Mesothelial cell of epicardium (in vitro differentiated cells): ENCODE measurements at regions not wholly inside any gene's neighbourhood (a gene's known extent, or its start where the extent isn't known, plus 50 kb on each side); places are given as distances from the start of the nearest gene placed in this dataset.

ENCODE experiments used
- DNase-seq, 2 experiments: peaks; one replicate each; pipeline ENCODE4 v3.0.0; 2021; ENCODE audit warnings: low spot score in 2 of 2; ENCODE audit not compliant: unreplicated experiment in 2 of 2
- H3K27ac Mint-ChIP-seq: 2 replicates; pipeline ENCODE4 v1.8.0; 2021; ENCODE audit warnings: mixed read lengths
- H3K27me3 Mint-ChIP-seq: 2 replicates; pipeline ENCODE4 v1.8.0; 2021; ENCODE audit warnings: low read depth, mixed read lengths
- H3K36me3 Mint-ChIP-seq: 2 replicates; pipeline ENCODE4 v1.8.0; 2021; ENCODE audit warnings: mixed read lengths
- H3K4me1 Mint-ChIP-seq: 2 replicates; pipeline ENCODE4 v1.8.0; 2021; ENCODE audit warnings: mixed read lengths
- H3K4me3 Mint-ChIP-seq: 2 replicates; pipeline ENCODE4 v1.8.0; 2021; ENCODE audit warnings: mild to moderate bottlenecking, moderate library complexity, mixed read lengths
- H3K9me3 Mint-ChIP-seq: 2 replicates; pipeline ENCODE4 v1.8.0; 2021; ENCODE audit warnings: mixed read lengths
- TF ChIP-seq, protein P1 (sequence below): fragments of 200-600 bp; sonication (generic); IDR thresholded peaks from one replicate; pipeline ENCODE4 v1.5.0; 2021; ENCODE audit warnings: antibody characterized with exemption; ENCODE audit not compliant: unreplicated experiment

DNA sequence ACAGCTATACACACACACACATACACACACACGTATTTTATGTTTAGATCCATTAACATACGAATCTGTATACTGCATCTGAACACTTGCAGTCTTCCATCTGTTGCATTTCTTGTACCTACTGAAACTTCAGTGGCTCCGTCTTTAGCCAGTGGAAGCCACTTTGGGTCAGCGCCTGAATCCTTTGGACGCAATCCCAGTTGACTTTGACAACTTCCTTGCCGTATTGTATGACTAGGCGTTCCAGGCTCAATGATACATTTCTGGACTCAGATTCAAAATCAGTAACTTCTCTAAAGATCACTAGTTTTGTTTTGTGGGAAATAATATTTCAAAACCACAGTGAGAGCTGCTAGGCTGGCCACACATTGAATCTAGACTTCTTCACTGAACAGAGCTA lies 101.5 kb upstream of the GPC1 start:
- Mint-ChIP-seq H3K27me3 (peaks cover 56% of the 10 kb centered on the region), H3K9me3 (peaks cover 15% of the 10 kb centered on the region), H3K36me3 (no peaks in the 10 kb centered on the region), H3K4me1 (no peaks in the 10 kb centered on the region), H3K27ac (no peak overlapping the region), H3K4me3 (no peak overlapping the region)
- TF ChIP-seq, protein P1, sequence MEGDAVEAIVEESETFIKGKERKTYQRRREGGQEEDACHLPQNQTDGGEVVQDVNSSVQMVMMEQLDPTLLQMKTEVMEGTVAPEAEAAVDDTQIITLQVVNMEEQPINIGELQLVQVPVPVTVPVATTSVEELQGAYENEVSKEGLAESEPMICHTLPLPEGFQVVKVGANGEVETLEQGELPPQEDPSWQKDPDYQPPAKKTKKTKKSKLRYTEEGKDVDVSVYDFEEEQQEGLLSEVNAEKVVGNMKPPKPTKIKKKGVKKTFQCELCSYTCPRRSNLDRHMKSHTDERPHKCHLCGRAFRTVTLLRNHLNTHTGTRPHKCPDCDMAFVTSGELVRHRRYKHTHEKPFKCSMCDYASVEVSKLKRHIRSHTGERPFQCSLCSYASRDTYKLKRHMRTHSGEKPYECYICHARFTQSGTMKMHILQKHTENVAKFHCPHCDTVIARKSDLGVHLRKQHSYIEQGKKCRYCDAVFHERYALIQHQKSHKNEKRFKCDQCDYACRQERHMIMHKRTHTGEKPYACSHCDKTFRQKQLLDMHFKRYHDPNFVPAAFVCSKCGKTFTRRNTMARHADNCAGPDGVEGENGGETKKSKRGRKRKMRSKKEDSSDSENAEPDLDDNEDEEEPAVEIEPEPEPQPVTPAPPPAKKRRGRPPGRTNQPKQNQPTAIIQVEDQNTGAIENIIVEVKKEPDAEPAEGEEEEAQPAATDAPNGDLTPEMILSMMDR, result no peak
- no peak for DNase-seq

DNA sequence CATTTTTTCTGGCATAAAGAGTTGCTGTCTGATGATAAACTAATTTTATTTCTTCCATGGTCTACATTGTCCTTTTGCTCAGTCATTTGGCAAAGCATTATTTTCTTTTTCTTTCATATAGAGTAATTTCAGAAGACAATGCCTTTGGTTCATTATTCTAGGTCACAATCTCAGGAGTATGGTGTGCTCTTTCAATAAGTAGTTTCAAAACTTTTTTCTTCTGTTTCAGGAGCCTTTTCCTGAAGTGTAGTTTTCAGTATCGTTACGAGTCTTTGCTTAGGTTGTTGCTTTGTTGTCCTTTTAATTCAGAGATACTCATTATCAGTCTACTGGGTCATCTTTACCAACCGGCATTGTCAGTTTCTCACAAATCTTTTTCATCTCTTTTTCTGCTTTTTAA lies 100.4 kb upstream of the GPC1 start:
- Mint-ChIP-seq H3K4me1 (no peaks in the 10 kb centered on the region), H3K9me3 (peaks cover 15% of the 10 kb centered on the region), H3K27me3 (peaks cover 56% of the 10 kb centered on the region), H3K36me3 (no peaks in the 10 kb centered on the region), H3K4me3 (no peak overlapping the region), H3K27ac (no peak overlapping the region)
- no peak for DNase-seq
- TF ChIP-seq, protein P1, result no peak

DNA sequence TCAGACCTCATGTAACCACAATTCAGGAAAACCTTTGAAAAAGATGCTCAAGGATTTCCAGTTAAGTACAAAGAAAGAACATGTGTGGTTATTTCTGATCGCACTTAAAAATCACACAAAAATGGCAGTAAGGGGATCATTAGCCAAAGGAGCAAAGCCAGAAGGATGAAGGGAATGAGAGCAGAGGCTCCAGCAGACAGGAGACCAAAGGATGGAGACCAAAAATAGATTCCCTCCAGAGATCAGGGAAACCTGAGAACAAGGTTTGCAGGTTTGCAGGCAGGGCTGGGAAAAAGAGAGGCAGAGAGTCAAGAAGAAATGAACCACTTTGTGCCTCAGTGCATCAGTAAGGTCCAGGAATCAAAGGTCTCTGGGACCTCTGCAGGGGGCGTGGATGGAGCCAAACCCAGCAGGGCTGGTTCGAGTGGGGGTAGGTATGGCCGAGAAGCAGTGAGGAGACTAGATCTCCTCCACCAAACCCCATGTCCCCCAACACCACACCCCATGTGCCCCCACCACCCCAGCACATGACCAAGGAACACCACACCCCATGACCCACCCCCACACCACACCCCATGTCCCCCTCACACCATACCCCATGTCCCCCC lies 98.5 kb upstream of the GPC1 start:
- TF ChIP-seq, protein P1, result no peak
- Mint-ChIP-seq H3K9me3 (peaks cover 6% of the 10 kb centered on the region), H3K4me1 (peaks cover 2% of the 10 kb centered on the region), H3K27ac (no peak overlapping the region), H3K27me3 (peaks cover 46% of the 10 kb centered on the region), H3K36me3 (no peaks in the 10 kb centered on the region), H3K4me3 (no peak overlapping the region)
- DNase-seq, result no peak

GRCh38 chr2:240338274-240338673 lies 97.2 kb upstream of the GPC1 start:
- DNase-seq, result no peak
- TF ChIP-seq, protein P1, result no peak

DNA sequence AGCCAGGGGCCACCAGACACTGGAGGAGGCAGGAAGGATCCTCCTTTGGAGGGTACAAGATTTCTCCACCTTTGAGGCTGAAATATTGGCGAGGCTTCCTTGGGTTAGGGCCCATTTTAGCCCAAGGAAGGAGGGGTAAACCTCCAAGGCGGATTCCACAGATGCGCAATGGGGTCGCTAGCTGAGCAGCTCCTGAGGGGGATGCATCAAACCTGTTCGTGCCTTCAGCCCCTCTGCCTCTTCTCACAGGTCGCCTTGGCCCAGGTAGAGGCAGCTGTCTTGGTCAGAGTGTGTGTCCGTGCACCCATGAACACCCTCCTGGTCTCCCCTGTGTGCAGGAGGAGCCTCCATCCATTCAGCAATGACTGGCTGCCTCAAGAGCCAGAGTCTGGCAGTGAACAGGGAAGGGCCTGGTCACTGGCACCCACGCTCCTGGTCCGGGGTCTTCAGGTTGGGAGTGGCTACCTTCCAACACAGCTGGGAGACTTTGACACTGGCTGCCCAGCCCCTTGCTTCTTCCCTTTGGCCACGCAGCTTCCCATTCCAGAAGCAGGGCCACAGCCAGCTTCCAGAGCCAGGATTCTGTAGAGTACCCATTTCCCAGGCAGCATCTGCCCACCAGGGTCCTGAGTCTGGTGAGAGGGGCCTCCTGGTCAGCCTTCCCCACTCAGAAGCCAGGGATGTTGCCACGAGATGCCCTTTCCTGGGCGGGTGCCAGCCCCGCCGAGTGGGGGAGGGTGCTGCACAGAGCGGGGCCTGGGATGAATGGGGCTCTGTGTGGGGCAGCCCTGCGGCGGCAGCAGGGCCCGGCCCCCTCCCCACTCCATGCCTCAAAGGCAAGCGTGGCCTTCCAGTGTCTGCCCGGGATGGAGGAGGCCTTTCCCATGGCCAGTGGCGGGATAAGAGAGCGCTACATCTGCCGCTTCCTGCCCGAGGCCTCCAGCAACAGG lies 95.8 kb upstream of the GPC1 start:
- H3K27ac Mint-ChIP-seq, result no peak overlapping the region
- H3K36me3 Mint-ChIP-seq, result no peaks in the 10 kb centered on the region
- no peak overlapping the region for H3K4me3 Mint-ChIP-seq
- H3K4me1 Mint-ChIP-seq, result peaks cover 2% of the 10 kb centered on the region
- H3K27me3 Mint-ChIP-seq, result peaks cover 23% of the 10 kb centered on the region
- no peak for DNase-seq
- TF ChIP-seq, protein P1, result no peak
- H3K9me3 Mint-ChIP-seq, result peaks cover 11% of the 10 kb centered on the region

More at GRCh38 chr2:240338274-240338673, 97.2 kb upstream of the GPC1 start:
- no peak overlapping the region for H3K27ac Mint-ChIP-seq
- peaks cover under 1% of the 10 kb centered on the region for H3K9me3 Mint-ChIP-seq
- peaks cover 2% of the 10 kb centered on the region for H3K4me1 Mint-ChIP-seq
- no peaks in the 10 kb centered on the region for H3K36me3 Mint-ChIP-seq
- H3K4me3 Mint-ChIP-seq, result no peak overlapping the region
- peaks cover 36% of the 10 kb centered on the region for H3K27me3 Mint-ChIP-seq
